Lower lobe of right lung (tissue), 2 donors: ENCODE measurements at regions not wholly inside any gene's neighbourhood (a gene's known extent, or its start where the extent isn't known, plus 50 kb on each side); places are given as distances from the start of the nearest gene placed in this dataset.

Source experiments
- ATAC-seq, 2 donors: fragments of 200-7000 bp; cut with Tn5 transposase; one replicate each; pipeline ENCODE4 v1.9.1; 2020 to 2022; ENCODE audit warnings: mild to moderate bottlenecking in 2 of 2, moderate library complexity in 2 of 2
- DNase-seq: peaks from one replicate; pipeline ENCODE4 v3.0.0-alpha.2; 2020
- H3K27ac ChIP-seq: fragments of 200-600 bp; one replicate; pipeline ENCODE4 v1.8.0; 2022
- H3K27me3 ChIP-seq: fragments of 200-600 bp; one replicate; pipeline ENCODE4 v1.8.0; 2022; ENCODE audit warnings: low read depth
- H3K36me3 ChIP-seq: fragments of 200-600 bp; one replicate; pipeline ENCODE4 v1.8.0; 2022; ENCODE audit warnings: mild to moderate bottlenecking
- H3K4me1 ChIP-seq: fragments of 200-600 bp; one replicate; pipeline ENCODE4 v1.8.0; 2022
- H3K4me3 ChIP-seq: fragments of 200-600 bp; one replicate; pipeline ENCODE4 v1.8.0; 2022; ENCODE audit warnings: mild to moderate bottlenecking
- H3K9me3 ChIP-seq: fragments of 200-600 bp; one replicate; pipeline ENCODE4 v1.8.0; 2022
- CTCF ChIP-seq: fragments of 200-600 bp; IDR thresholded peaks from one replicate; pipeline ENCODE4 v1.8.0; 2022; ENCODE audit warnings: antibody characterized with exemption, mild to moderate bottlenecking
- intact Hi-C: fragments of 100-400 bp; cut with DNase I; formaldehyde crosslinking; loops from one replicate; pipeline ENCODE4 v1.11.0; 2022
- donor health status: DM: no; HTN: yes; CAD: no; lungs with severe emphysema.

GRCh38 chr2:147232225-147232669 is 612.6 kb upstream of the ACVR2A start:
- no peaks in the 10 kb centered on the region for H3K9me3 ChIP-seq
- no peak for ATAC-seq
- H3K36me3 ChIP-seq, result no peaks in the 10 kb centered on the region
- H3K4me3 ChIP-seq, result no peak overlapping the region
- no peak overlapping the region for H3K27ac ChIP-seq
- DNase-seq, result no peak
- no peak for TF ChIP-seq CTCF
- H3K4me1 ChIP-seq, result no peaks in the 10 kb centered on the region
- H3K27me3 ChIP-seq, result no peaks in the 10 kb centered on the region
- intact Hi-C loops, result no loop called here

GRCh38 chr2:147231607-147232006 is 613.2 kb upstream of the ACVR2A start:
- H3K36me3 ChIP-seq, result no peaks in the 10 kb centered on the region
- H3K4me1 ChIP-seq, result no peaks in the 10 kb centered on the region
- H3K9me3 ChIP-seq, result no peaks in the 10 kb centered on the region
- no peaks in the 10 kb centered on the region for H3K27me3 ChIP-seq
- no peak overlapping the region for H3K27ac ChIP-seq
- TF ChIP-seq CTCF, result no peak
- no peak overlapping the region for H3K4me3 ChIP-seq
- DNase-seq (no peak), ATAC-seq (no peak)
- intact Hi-C loops, result no loop called here

GRCh38 chr2:147231081-147231480 is 613.7 kb upstream of the ACVR2A start:
- H3K36me3 ChIP-seq, result no peaks in the 10 kb centered on the region

GRCh38 chr2:147227313-147227712 is 617.5 kb upstream of the ACVR2A start:
- Histone ChIP-seq H3K4me1 (no peaks in the 10 kb centered on the region), H3K27ac (no peak overlapping the region), H3K36me3 (no peaks in the 10 kb centered on the region), H3K9me3 (no peaks in the 10 kb centered on the region), H3K4me3 (no peak overlapping the region), H3K27me3 (no peaks in the 10 kb centered on the region)
- intact Hi-C loops, result no loop called here
- DNase-seq (no peak), ATAC-seq (no peak)
- no peak for TF ChIP-seq CTCF

More at GRCh38 chr2:147231081-147231480, 613.7 kb upstream of the ACVR2A start:
- no peak for TF ChIP-seq CTCF
- ATAC-seq, result no peak
- Histone ChIP-seq H3K27me3 (no peaks in the 10 kb centered on the region), H3K4me1 (no peaks in the 10 kb centered on the region), H3K27ac (no peak overlapping the region), H3K9me3 (no peaks in the 10 kb centered on the region), H3K4me3 (no peak overlapping the region)
- intact Hi-C loops, result no loop called here
- no peak for DNase-seq

- Histone ChIP-seq H3K27me3 (no peaks in the 10 kb centered on the region), H3K36me3 (no peaks in the 10 kb centered on the region), H3K4me1 (no peaks in the 10 kb centered on the region), H3K9me3 (no peaks in the 10 kb centered on the region), H3K4me3 (no peak overlapping the region), H3K27ac (no peak overlapping the region)
- no peak for TF ChIP-seq CTCF
- ATAC-seq (no peak), DNase-seq (no peak)
- intact Hi-C loops, result no loop called here
Observed at GRCh38 chr2:147224070-147224469, 620.8 kb upstream of the ACVR2A start.

GRCh38 chr2:147223553-147224060 is 621.2 kb upstream of the ACVR2A start:
- ATAC-seq, result no peak

More at GRCh38 chr2:147223553-147224060, 621.2 kb upstream of the ACVR2A start:
- no peak overlapping the region for H3K4me3 ChIP-seq
- H3K27ac ChIP-seq, result no peak overlapping the region
- no peaks in the 10 kb centered on the region for H3K36me3 ChIP-seq
- H3K9me3 ChIP-seq, result no peaks in the 10 kb centered on the region
- DNase-seq, result no peak
- no peak for TF ChIP-seq CTCF
- no peaks in the 10 kb centered on the region for H3K27me3 ChIP-seq
- H3K4me1 ChIP-seq, result no peaks in the 10 kb centered on the region
- intact Hi-C loops, result no loop called here
